ENCODE measurements at regions not wholly inside any gene's neighbourhood (a gene's known extent, or its start where the extent isn't known, plus 50 kb on each side); places are given as distances from the start of the nearest gene placed in this dataset.

- Histone ChIP-seq H3K27me3 (no peaks in the 10 kb centered on the region), H3K27ac (no peak overlapping the region), H3K9me3 (no peaks in the 10 kb centered on the region), H3K4me1 (no peaks in the 10 kb centered on the region), H3K36me3 (no peaks in the 10 kb centered on the region), H3K4me3 (no peak overlapping the region)
- no peak for TF ChIP-seq CTCF (IDR thresholded peaks at IDR 0.05)
- ATAC-seq, result peak; percentile 53
- no peak for DNase-seq
- intact Hi-C loops (cut with DNase I), result no loop called here
These were observed 90.2 kb downstream of the RTP4 start for GRCh38 chr3:187458383-187458782.

GRCh38 chr3:187456250-187456649, 88.1 kb downstream of the RTP4 start:
- no peaks in the 10 kb centered on the region for H3K36me3 ChIP-seq
- no peaks in the 10 kb centered on the region for H3K9me3 ChIP-seq
- intact Hi-C loops (cut with DNase I), result no loop called here
- H3K27me3 ChIP-seq, result no peaks in the 10 kb centered on the region
- no peak for DNase-seq
- no peak for ATAC-seq
- H3K27ac ChIP-seq, result no peak overlapping the region
- no peaks in the 10 kb centered on the region for H3K4me1 ChIP-seq
- no peak overlapping the region for H3K4me3 ChIP-seq
- TF ChIP-seq CTCF (IDR thresholded peaks at IDR 0.05), result no peak

GRCh38 chr3:187454085-187454815, 86.1 kb downstream of the RTP4 start:
- H3K27me3 ChIP-seq, result no peaks in the 10 kb centered on the region
- H3K9me3 ChIP-seq, result no peaks in the 10 kb centered on the region
- ATAC-seq (no peak), DNase-seq (no peak)
- no peaks in the 10 kb centered on the region for H3K36me3 ChIP-seq
- no peaks in the 10 kb centered on the region for H3K4me1 ChIP-seq
- intact Hi-C loops (cut with DNase I), result no loop called here
- no peak overlapping the region for H3K27ac ChIP-seq
- no peak for TF ChIP-seq CTCF (IDR thresholded peaks at IDR 0.05)
- no peak overlapping the region for H3K4me3 ChIP-seq

- Histone ChIP-seq H3K27me3 (no peaks in the 10 kb centered on the region), H3K9me3 (no peaks in the 10 kb centered on the region), H3K4me3 (no peak overlapping the region), H3K27ac (no peak overlapping the region), H3K36me3 (no peaks in the 10 kb centered on the region), H3K4me1 (no peaks in the 10 kb centered on the region)
- intact Hi-C loops (cut with DNase I), result no loop called here
- no peak for ATAC-seq
- TF ChIP-seq CTCF (IDR thresholded peaks at IDR 0.05), result no peak
- DNase-seq, result no peak
These were observed 82.4 kb downstream of the RTP4 start for GRCh38 chr3:187450431-187451190.

GRCh38 chr3:187448674-187449073, 80.5 kb downstream of the RTP4 start:
- H3K9me3 ChIP-seq, result no peaks in the 10 kb centered on the region
- intact Hi-C loops (cut with DNase I), result no loop called here

More at GRCh38 chr3:187448674-187449073, 80.5 kb downstream of the RTP4 start:
- H3K27ac ChIP-seq, result no peak overlapping the region
- no peak overlapping the region for H3K4me3 ChIP-seq
- no peaks in the 10 kb centered on the region for H3K27me3 ChIP-seq
- DNase-seq (no peak), ATAC-seq (no peak)
- TF ChIP-seq CTCF (IDR thresholded peaks at IDR 0.05), result no peak
- no peaks in the 10 kb centered on the region for H3K4me1 ChIP-seq
- no peaks in the 10 kb centered on the region for H3K36me3 ChIP-seq

Measured in upper lobe of right lung (tissue), 1 donor.